IMR-90 (cell line): ENCODE measurements at regions not wholly inside any gene's neighbourhood (a gene's known extent, or its start where the extent isn't known, plus 50 kb on each side); places are given as distances from the start of the nearest gene placed in this dataset.

Source experiments
- ATAC-seq: fragments of 200-7000 bp; cut with Tn5 transposase; 2 replicates; pipeline ENCODE4 v1.9.1; 2020; ENCODE audit warnings: low read depth, mild to moderate bottlenecking, moderate library complexity
- BruUV-seq: library from RNA; stranded (reverse); fragments of 400-500 nt; replicated peaks from 2 replicates; lab custom pipeline; 2021; lab: Mats Ljungman, UMichigan
- CTCF ChIA-PET: fragments of 300-600 bp; formaldehyde crosslinking; extraction: SDS; loops from one replicate; lab custom pipeline; 2021; ENCODE audit warnings: antibody characterized with exemption; lab: Yijun Ruan, JAX
- POLR2A ChIA-PET: fragments of 300-600 bp; sonication (Branson Sonifier 250); formaldehyde crosslinking; loops from one replicate; lab custom pipeline; 2022; ENCODE audit warnings: antibody characterized with exemption; ENCODE audit not compliant: unreplicated experiment; lab: Charles Lee
- DNase-seq: peaks from one replicate; pipeline ENCODE4 v3.0.0; 2013
- H2AFZ ChIP-seq: replicated peaks from 2 replicates; pipeline ENCODE3; 2013; ENCODE audit warnings: low read length, mild to moderate bottlenecking; ENCODE audit not compliant: poor library complexity
- H2AK5ac ChIP-seq: 2 replicates; pipeline ENCODE4 v1.6.1; 2013; ENCODE audit warnings: low read depth, low read length, inconsistent platforms
- H2AK9ac ChIP-seq: replicated peaks from 2 replicates; pipeline ENCODE3; 2013; ENCODE audit warnings: mild to moderate bottlenecking, low read depth, low read length, moderate library complexity; ENCODE audit not compliant: poor library complexity
- H2BK120ac ChIP-seq: 2 replicates; pipeline ENCODE4 v1.6.1; 2013; ENCODE audit warnings: low read depth, low read length, inconsistent platforms
- H2BK15ac ChIP-seq: 3 replicates; pipeline ENCODE4 v1.6.1; 2013; ENCODE audit warnings: low read depth, low read length, inconsistent platforms
- H2BK20ac ChIP-seq: 2 replicates; pipeline ENCODE4 v1.6.1; 2013; ENCODE audit warnings: low read depth, mild to moderate bottlenecking, inconsistent platforms, low read length, moderate library complexity
- H2BK5ac ChIP-seq: 2 replicates; pipeline ENCODE4 v1.6.1; 2013; ENCODE audit warnings: mild to moderate bottlenecking, low read depth, low read length, inconsistent platforms; ENCODE audit not compliant: poor library complexity, severe bottlenecking
- H3K14ac ChIP-seq: replicated peaks from 2 replicates; pipeline ENCODE4 v1.6.1; 2013; ENCODE audit warnings: low read depth, low read length, inconsistent platforms
- H3K18ac ChIP-seq: 2 replicates; pipeline ENCODE4 v1.6.1; 2013; ENCODE audit warnings: low read depth, low read length, control low read depth
- H3K23ac ChIP-seq: 2 replicates; pipeline ENCODE4 v1.6.1; 2013; ENCODE audit warnings: low read depth, low read length, inconsistent platforms
- H3K27ac ChIP-seq: 2 replicates; pipeline ENCODE4 v1.5.1; 2013; ENCODE audit warnings: mild to moderate bottlenecking, control low read depth, low read length; ENCODE audit not compliant: insufficient read depth
- H3K27me3 ChIP-seq: 2 replicates; pipeline ENCODE4 v1.6.1; 2013; ENCODE audit warnings: low read length; ENCODE audit not compliant: control insufficient read depth, insufficient read depth
- H3K36me3 ChIP-seq: 2 replicates; pipeline ENCODE4 v1.6.1; 2013; ENCODE audit warnings: low read length, mixed read lengths; ENCODE audit not compliant: control insufficient read depth, insufficient read depth
- H3K4ac ChIP-seq: 2 replicates; pipeline ENCODE4 v1.6.1; 2013; ENCODE audit warnings: low read depth, low read length, inconsistent platforms
- H3K4me1 ChIP-seq: 2 replicates; pipeline ENCODE4 v1.6.1; 2013; ENCODE audit warnings: low read length, mixed read lengths; ENCODE audit not compliant: control insufficient read depth, insufficient read depth
- H3K4me2 ChIP-seq: 2 replicates; pipeline ENCODE4 v1.6.1; 2013; ENCODE audit warnings: low read depth, mild to moderate bottlenecking, control low read depth, low read length, moderate library complexity
- H3K4me3 ChIP-seq: 2 replicates; pipeline ENCODE4 v1.5.1; 2013; ENCODE audit warnings: low read depth, mild to moderate bottlenecking, control low read depth, low read length, moderate library complexity; ENCODE audit not compliant: insufficient read depth
- H3K56ac ChIP-seq: 2 replicates; pipeline ENCODE4 v1.6.1; 2013; ENCODE audit warnings: low read length, inconsistent platforms; ENCODE audit not compliant: insufficient read depth; ENCODE audit errors: extremely low read depth
- H3K79me1 ChIP-seq, 2 experiments: 2 replicates each; pipeline ENCODE4 v1.6.1; 2013; ENCODE audit warnings: low read length in 2 of 2, inconsistent platforms in 1 of 2, low read depth in 1 of 2
- H3K9ac ChIP-seq: 2 replicates; pipeline ENCODE4 v1.6.1; 2013; ENCODE audit warnings: low read depth, low read length, control low read depth
- H3K9me1 ChIP-seq: 2 replicates; pipeline ENCODE4 v1.6.1; 2013; ENCODE audit warnings: low read length, inconsistent platforms; ENCODE audit not compliant: insufficient read depth
- H3K9me3 ChIP-seq: 2 replicates; pipeline ENCODE4 v1.6.1; 2013; ENCODE audit warnings: low read length; ENCODE audit not compliant: control insufficient read depth, insufficient read depth
- H4K20me1 ChIP-seq: 2 replicates; pipeline ENCODE4 v1.6.1; 2013; ENCODE audit warnings: low read length, inconsistent platforms; ENCODE audit not compliant: insufficient read depth
- H4K5ac ChIP-seq: 2 replicates; pipeline ENCODE4 v1.6.1; 2013; ENCODE audit warnings: mild to moderate bottlenecking, low read depth, low read length, control low read depth
- H4K8ac ChIP-seq, 2 experiments: 2 replicates each; pipeline ENCODE4 v1.6.1; 2013; ENCODE audit warnings: low read depth in 2 of 2, low read length in 2 of 2, control low read depth in 1 of 2, inconsistent platforms in 1 of 2
- H4K91ac ChIP-seq: 2 replicates; pipeline ENCODE4 v1.6.1; 2013; ENCODE audit warnings: low read depth, low read length, inconsistent platforms; ENCODE audit not compliant: insufficient read depth
- BHLHE40 ChIP-seq: fragments of 150-350 bp; IDR thresholded peaks from 2 replicates; pipeline ENCODE4 v1.6.1; 2016; ENCODE audit warnings: mild to moderate bottlenecking, low read depth, low read length
- CEBPB ChIP-seq: IDR thresholded peaks from 2 replicates; pipeline ENCODE4 v1.6.1; 2012; ENCODE audit warnings: low read depth, low read length, improper control_type of control experiment
- CHD1 ChIP-seq: IDR thresholded peaks from 2 replicates; pipeline ENCODE4 v1.6.1; 2012; ENCODE audit warnings: low read depth, low read length, improper control_type of control experiment
- FOS ChIP-seq: fragments of 150-350 bp; IDR thresholded peaks from 2 replicates; pipeline ENCODE4 v1.6.1; 2016; ENCODE audit warnings: low read depth, low read length
- MAFK ChIP-seq: IDR thresholded peaks from 2 replicates; pipeline ENCODE4 v1.6.1; 2012; ENCODE audit warnings: low read depth, low read length, improper control_type of control experiment
- MAZ ChIP-seq: IDR thresholded peaks from 2 replicates; pipeline ENCODE4 v1.6.1; 2012; ENCODE audit warnings: low read depth, mild to moderate bottlenecking, low read length, improper control_type of control experiment, moderate library complexity, borderline replicate concordance
- MXI1 ChIP-seq: IDR thresholded peaks from 2 replicates; pipeline ENCODE4 v1.6.1; 2012; ENCODE audit warnings: low read depth, mild to moderate bottlenecking, low read length, moderate library complexity, borderline replicate concordance
- NFE2L2 ChIP-seq: fragments of 150-350 bp; IDR thresholded peaks from 2 replicates; pipeline ENCODE4 v1.6.1; 2016; ENCODE audit warnings: low read depth, mild to moderate bottlenecking, low read length
- POLR2A ChIP-seq: IDR thresholded peaks from 2 replicates; pipeline ENCODE4 v1.6.1; 2012; ENCODE audit warnings: mild to moderate bottlenecking, low read depth, low read length
- RAD21 ChIP-seq: IDR thresholded peaks from 2 replicates; pipeline ENCODE4 v1.6.1; 2012; ENCODE audit warnings: low read length, improper control_type of control experiment
- RCOR1 ChIP-seq: IDR thresholded peaks from 2 replicates; pipeline ENCODE4 v1.6.1; 2012; ENCODE audit warnings: mild to moderate bottlenecking, low read length, improper control_type of control experiment; ENCODE audit not compliant: insufficient replicate concordance
- RFX5 ChIP-seq: IDR thresholded peaks from 2 replicates; pipeline ENCODE4 v1.8.0; 2012; ENCODE audit warnings: low read depth, mild to moderate bottlenecking, low read length, moderate library complexity
- SMC3 ChIP-seq: fragments of 150-350 bp; IDR thresholded peaks from 2 replicates; pipeline ENCODE4 v1.6.1; 2016; ENCODE audit warnings: low read depth, mild to moderate bottlenecking, antibody characterized with exemption, low read length, moderate library complexity
- WGBS, 2 experiments: methylation state at CpG; one replicate each; pipeline versions ENCODE4 v1.1.5 to v1.1.7; 2013; ENCODE audit warnings: missing lambda C conversion rate in 2 of 2; ENCODE audit not compliant: insufficient read length in 1 of 2; ENCODE audit errors: extremely low coverage in 2 of 2; 5-methylcytosine and 5-hydroxymethylcytosine counted together
- dilution Hi-C: fragments of 300-500 bp; cut with HindIII; formaldehyde crosslinking; loops from one replicate; pipeline ENCODE4 v1.14.3; 2018; ENCODE audit warnings: low sequenced_read_pairs; ENCODE audit not compliant: unreplicated experiment
- in situ Hi-C: fragments of 300-500 bp; cut with MboI; formaldehyde crosslinking; loops from 3 replicates; pipeline ENCODE4 v1.14.3; 2019; ENCODE audit warnings: low sequenced_read_pairs, inconsistent platforms, mixed read lengths
- intact Hi-C: fragments of 100-400 bp; cut with micrococcal nuclease; formaldehyde crosslinking; loops from 2 replicates; pipeline ENCODE4 v1.10.0; 2022
- TF ChIP-seq, protein P1 (sequence below): conservative IDR thresholded peaks from 2 replicates; pipeline ENCODE4 v1.5.1; 2012; ENCODE audit warnings: mild to moderate bottlenecking, low read depth, low read length, improper control_type of control experiment
- TF ChIP-seq, protein P2 (sequence below): fragments of 150-350 bp; IDR thresholded peaks from 2 replicates; pipeline ENCODE4 v1.6.1; 2016; ENCODE audit warnings: low read depth, mild to moderate bottlenecking, low read length, moderate library complexity, borderline replicate concordance
- TF ChIP-seq, protein P3 (sequence below): fragments of 150-350 bp; IDR thresholded peaks from 2 replicates; pipeline ENCODE4 v1.6.1; 2017; ENCODE audit warnings: mild to moderate bottlenecking, antibody characterized with exemption, low read length, low read depth

DNA sequence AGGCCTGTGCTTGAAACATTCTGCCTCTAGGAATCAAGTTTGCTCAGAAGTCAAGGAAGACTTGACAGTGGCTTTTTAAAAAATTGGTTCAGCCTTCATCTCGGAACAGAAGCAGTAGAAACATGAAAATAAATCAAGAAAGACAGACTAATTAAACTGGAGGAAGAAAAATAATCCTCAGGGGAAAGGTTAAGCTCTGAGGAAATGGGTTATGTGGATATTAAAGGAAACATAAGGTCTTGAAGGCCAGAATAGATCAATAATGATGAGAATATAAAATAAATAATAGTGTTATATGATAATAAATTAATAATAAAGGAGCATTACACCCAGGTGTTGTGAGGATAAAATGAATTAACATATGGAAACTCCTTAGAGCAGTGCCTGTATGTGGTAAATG is 121.7 kb downstream of the GPR63 start:
- Histone ChIP-seq H3K4me2 (no peak overlapping the region), H3K18ac (no peak overlapping the region), H3K27ac (no peak overlapping the region), H3K79me1 (no peaks in the 10 kb centered on the region), H3K9me3 (no peaks in the 10 kb centered on the region), H4K8ac (no peak overlapping the region), H3K14ac (no peak overlapping the region), H3K9ac (no peak overlapping the region), H3K9me1 (no peaks in the 10 kb centered on the region), H2BK120ac (no peak overlapping the region), H2BK20ac (no peak overlapping the region), H2BK15ac (no peak overlapping the region), H2AFZ (no peak overlapping the region), H2AK9ac (no peak overlapping the region), H3K36me3 (no peaks in the 10 kb centered on the region), H3K4me1 (no peaks in the 10 kb centered on the region), H3K56ac (no peak overlapping the region), H2BK5ac (no peak overlapping the region), H4K20me1 (no peaks in the 10 kb centered on the region), H4K5ac (no peak overlapping the region), H3K23ac (no peak overlapping the region), H3K27me3 (no peaks in the 10 kb centered on the region), H3K4me3 (no peak overlapping the region), H4K91ac (no peak overlapping the region), H2AK5ac (no peak overlapping the region), H3K4ac (no peak overlapping the region)
- DNase-seq: no peak
- CTCF ChIA-PET: no interaction called here
- intact Hi-C loops (no loop called here), in situ Hi-C loops (no loop called here), dilution Hi-C loops (no loop called here)
- WGBS, 2 experiments: no CpG with 5 or more reads among the region's 1 CpG
- BruUV-seq: no TSS peak
- ATAC-seq: no peak
- POLR2A ChIA-PET: no interaction called here
- TF ChIP-seq, protein P1, sequence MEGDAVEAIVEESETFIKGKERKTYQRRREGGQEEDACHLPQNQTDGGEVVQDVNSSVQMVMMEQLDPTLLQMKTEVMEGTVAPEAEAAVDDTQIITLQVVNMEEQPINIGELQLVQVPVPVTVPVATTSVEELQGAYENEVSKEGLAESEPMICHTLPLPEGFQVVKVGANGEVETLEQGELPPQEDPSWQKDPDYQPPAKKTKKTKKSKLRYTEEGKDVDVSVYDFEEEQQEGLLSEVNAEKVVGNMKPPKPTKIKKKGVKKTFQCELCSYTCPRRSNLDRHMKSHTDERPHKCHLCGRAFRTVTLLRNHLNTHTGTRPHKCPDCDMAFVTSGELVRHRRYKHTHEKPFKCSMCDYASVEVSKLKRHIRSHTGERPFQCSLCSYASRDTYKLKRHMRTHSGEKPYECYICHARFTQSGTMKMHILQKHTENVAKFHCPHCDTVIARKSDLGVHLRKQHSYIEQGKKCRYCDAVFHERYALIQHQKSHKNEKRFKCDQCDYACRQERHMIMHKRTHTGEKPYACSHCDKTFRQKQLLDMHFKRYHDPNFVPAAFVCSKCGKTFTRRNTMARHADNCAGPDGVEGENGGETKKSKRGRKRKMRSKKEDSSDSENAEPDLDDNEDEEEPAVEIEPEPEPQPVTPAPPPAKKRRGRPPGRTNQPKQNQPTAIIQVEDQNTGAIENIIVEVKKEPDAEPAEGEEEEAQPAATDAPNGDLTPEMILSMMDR: no peak
- TF ChIP-seq SMC3 (no peak), BHLHE40 (no peak), MAZ (no peak), NFE2L2 (no peak), RFX5 (no peak), POLR2A (no peak), FOS (no peak), MAFK (no peak), RCOR1 (no peak), CEBPB (no peak), RAD21 (no peak), MXI1 (no peak), CHD1 (no peak)
- TF ChIP-seq, protein P2, sequence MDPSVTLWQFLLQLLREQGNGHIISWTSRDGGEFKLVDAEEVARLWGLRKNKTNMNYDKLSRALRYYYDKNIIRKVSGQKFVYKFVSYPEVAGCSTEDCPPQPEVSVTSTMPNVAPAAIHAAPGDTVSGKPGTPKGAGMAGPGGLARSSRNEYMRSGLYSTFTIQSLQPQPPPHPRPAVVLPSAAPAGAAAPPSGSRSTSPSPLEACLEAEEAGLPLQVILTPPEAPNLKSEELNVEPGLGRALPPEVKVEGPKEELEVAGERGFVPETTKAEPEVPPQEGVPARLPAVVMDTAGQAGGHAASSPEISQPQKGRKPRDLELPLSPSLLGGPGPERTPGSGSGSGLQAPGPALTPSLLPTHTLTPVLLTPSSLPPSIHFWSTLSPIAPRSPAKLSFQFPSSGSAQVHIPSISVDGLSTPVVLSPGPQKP: no peak
- TF ChIP-seq, protein P3, sequence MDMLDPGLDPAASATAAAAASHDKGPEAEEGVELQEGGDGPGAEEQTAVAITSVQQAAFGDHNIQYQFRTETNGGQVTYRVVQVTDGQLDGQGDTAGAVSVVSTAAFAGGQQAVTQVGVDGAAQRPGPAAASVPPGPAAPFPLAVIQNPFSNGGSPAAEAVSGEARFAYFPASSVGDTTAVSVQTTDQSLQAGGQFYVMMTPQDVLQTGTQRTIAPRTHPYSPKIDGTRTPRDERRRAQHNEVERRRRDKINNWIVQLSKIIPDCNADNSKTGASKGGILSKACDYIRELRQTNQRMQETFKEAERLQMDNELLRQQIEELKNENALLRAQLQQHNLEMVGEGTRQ: no peak
